ENCODE measurements at regions not wholly inside any gene's neighbourhood (a gene's known extent, or its start where the extent isn't known, plus 50 kb on each side); places are given as distances from the start of the nearest gene placed in this dataset.

- TF ChIP-seq, protein P1, sequence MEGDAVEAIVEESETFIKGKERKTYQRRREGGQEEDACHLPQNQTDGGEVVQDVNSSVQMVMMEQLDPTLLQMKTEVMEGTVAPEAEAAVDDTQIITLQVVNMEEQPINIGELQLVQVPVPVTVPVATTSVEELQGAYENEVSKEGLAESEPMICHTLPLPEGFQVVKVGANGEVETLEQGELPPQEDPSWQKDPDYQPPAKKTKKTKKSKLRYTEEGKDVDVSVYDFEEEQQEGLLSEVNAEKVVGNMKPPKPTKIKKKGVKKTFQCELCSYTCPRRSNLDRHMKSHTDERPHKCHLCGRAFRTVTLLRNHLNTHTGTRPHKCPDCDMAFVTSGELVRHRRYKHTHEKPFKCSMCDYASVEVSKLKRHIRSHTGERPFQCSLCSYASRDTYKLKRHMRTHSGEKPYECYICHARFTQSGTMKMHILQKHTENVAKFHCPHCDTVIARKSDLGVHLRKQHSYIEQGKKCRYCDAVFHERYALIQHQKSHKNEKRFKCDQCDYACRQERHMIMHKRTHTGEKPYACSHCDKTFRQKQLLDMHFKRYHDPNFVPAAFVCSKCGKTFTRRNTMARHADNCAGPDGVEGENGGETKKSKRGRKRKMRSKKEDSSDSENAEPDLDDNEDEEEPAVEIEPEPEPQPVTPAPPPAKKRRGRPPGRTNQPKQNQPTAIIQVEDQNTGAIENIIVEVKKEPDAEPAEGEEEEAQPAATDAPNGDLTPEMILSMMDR (IDR thresholded peaks at IDR 0.05; ENCODE audit: borderline replicate concordance, control extremely low read depth, extremely low read depth, insufficient read depth, missing control alignments), result no peak
- in situ Hi-C loops (cut with MboI; ENCODE audit: low sequenced_read_pairs, unreplicated experiment), result no loop called here
- no peak for DNase-seq (ENCODE audit: low spot score)
These were observed 332.8 kb upstream of the UBE2E3 start for GRCh38 chr2:180647621-180648020.

- TF ChIP-seq, protein P1 (IDR thresholded peaks at IDR 0.05; ENCODE audit: borderline replicate concordance, control extremely low read depth, extremely low read depth, insufficient read depth, missing control alignments), result no peak
- in situ Hi-C loops (cut with MboI; ENCODE audit: low sequenced_read_pairs, unreplicated experiment), result no loop called here
These were observed 333.2 kb upstream of the UBE2E3 start for GRCh38 chr2:180647221-180647620.

DNA sequence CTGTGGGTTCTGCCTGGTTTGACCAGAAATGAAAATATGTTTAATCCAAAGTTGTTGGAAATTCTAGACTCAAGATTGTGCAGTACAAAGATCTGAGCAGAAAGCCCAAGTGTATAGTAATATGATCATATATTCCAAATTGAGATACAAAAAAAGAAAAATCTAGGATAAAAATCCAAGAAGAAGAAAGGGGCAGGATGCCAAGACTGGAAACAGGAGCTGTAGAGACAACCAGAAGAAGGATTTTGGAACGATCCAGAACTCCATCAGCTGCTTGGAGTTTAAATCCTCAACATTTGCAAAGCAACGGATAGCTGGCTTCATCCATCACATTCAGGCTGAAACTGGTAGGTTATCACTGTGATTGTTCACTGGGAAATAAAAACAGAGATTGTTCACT lies 333.6 kb upstream of the UBE2E3 start:
- in situ Hi-C loops (cut with MboI; ENCODE audit: low sequenced_read_pairs, unreplicated experiment), result no loop called here
- no peak for DNase-seq (ENCODE audit: low spot score)
- TF ChIP-seq, protein P1 (IDR thresholded peaks at IDR 0.05; ENCODE audit: borderline replicate concordance, control extremely low read depth, extremely low read depth, insufficient read depth, missing control alignments), result no peak

More at GRCh38 chr2:180647221-180647620, 333.2 kb upstream of the UBE2E3 start:
- no peak for DNase-seq (ENCODE audit: low spot score)

GRCh38 chr2:180644709-180645108 lies 335.7 kb upstream of the UBE2E3 start:
- DNase-seq (ENCODE audit: low spot score), result no peak
- TF ChIP-seq, protein P1 (IDR thresholded peaks at IDR 0.05; ENCODE audit: borderline replicate concordance, control extremely low read depth, extremely low read depth, insufficient read depth, missing control alignments), result no peak
- in situ Hi-C loops (cut with MboI; ENCODE audit: low sequenced_read_pairs, unreplicated experiment), result no loop called here

GRCh38 chr2:180630756-180631155 lies 349.6 kb upstream of the UBE2E3 start:
- in situ Hi-C loops (cut with MboI; ENCODE audit: low sequenced_read_pairs, unreplicated experiment), result no loop called here
- DNase-seq (ENCODE audit: low spot score), result no peak
- TF ChIP-seq, protein P1 (IDR thresholded peaks at IDR 0.05; ENCODE audit: borderline replicate concordance, control extremely low read depth, extremely low read depth, insufficient read depth, missing control alignments), result no peak

- no peak for DNase-seq (ENCODE audit: low spot score)
These were observed 355.2 kb upstream of the UBE2E3 start for GRCh38 chr2:180625006-180625844.

More at GRCh38 chr2:180625006-180625844, 355.2 kb upstream of the UBE2E3 start:
- TF ChIP-seq, protein P1 (IDR thresholded peaks at IDR 0.05; ENCODE audit: borderline replicate concordance, control extremely low read depth, extremely low read depth, insufficient read depth, missing control alignments), result no peak
- in situ Hi-C loops (cut with MboI; ENCODE audit: low sequenced_read_pairs, unreplicated experiment), result no loop called here

Measured in GM13976 (cell line).